GM19328 (cell line): ENCODE measurements at regions not wholly inside any gene's neighbourhood (a gene's known extent, or its start where the extent isn't known, plus 50 kb on each side); places are given as distances from the start of the nearest gene placed in this dataset.
"Not testable (repeated sequence)": the region's sequence is repeated elsewhere in the genome, so short reads cannot be mapped to it uniquely, and the experiment has no call there.

ENCODE experiments used
- ATAC-seq: cut with Tn5 transposase; IDR thresholded peaks from one replicate; pipeline ENCODE4 v1.9.1; 2021; ENCODE audit warnings: mild to moderate bottlenecking, moderate library complexity; ENCODE audit not compliant: unreplicated experiment

GRCh38 chr13:55560331-55560730 lies 1580.4 kb upstream of the PRR20A start:
- no peak for ATAC-seq

- no peak for ATAC-seq
These were observed 1577.5 kb upstream of the PRR20A start for GRCh38 chr13:55563267-55563666.

DNA sequence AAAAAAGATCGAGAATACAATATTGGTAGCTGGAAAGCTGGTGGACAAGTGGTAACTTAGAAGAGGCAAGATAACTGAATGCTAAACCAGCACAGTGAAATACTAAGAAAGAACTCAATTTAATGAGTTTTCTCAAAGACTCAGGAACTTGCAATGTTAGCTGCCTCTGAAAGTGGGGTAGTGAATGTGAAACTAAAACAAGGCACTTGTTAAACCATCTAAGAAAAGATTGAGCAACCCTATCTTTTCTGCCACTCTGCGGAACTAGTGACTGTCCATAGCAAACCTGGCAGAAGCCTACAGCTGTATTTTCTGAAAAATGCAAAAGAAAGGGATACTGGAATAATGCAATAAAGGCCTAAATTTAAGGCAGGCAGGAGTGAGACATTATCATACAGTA lies 1574.4 kb upstream of the PRR20A start:
- ATAC-seq, result no peak

DNA sequence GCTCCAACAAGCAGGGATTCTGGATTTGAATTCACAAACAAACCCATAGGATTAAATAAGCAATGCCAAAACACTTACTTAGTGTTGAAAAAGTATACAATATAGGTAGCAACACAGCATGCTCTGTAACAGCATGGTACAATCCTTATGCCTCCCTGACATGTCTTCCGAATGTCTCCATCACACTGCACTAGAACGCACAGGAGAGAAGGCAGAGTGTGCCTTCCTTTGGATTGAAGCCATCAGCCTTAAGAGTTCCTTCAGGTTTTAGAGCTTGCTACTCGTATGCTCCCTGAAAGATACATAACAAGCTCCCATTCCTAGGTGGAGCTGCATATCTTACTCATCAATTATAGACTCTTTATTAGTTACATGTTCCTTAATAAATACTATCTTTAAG lies 1573.9 kb upstream of the PRR20A start:
- ATAC-seq, result no peak

DNA sequence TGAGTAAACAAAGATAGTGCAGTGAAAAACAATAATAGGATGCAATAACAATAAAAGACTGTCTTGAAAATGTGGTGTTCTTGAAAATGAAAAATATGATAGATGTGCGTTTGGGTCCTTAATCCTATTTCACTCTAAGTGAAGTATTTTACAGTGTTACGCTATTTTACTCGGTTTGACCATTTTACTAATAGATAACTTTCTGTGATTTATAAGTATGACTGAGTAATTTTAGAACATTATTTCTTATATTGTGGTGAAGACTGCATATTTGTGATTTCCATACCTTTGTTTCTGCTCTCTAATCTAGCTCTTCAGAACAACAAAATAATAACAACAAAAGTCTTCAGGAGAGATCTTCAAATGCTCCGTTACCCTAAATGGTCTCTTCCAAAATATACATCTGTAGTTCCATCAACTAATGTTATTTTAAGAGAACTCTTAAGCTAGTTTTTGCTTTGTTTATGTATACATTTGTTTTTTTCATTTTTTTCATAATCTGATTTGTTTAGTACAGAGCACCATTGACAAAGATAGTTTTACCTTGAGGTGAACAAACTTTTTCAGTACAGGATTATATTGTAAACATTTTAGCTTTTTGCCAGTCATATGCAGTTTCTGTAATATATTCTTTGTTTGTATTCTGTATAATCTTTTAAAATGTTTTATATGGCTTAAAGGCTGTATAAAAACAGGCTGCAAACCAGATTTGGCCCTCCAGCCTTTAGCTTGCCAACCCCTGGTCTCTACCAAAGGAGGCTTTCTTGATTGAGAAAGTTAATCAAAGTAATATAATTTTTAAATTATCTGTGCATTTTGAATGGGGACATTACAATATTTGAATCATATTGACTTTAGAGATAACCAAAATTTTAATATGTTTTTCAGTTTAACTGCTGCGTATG lies 1572.7 kb upstream of the PRR20A start:
- ATAC-seq, result no peak

DNA sequence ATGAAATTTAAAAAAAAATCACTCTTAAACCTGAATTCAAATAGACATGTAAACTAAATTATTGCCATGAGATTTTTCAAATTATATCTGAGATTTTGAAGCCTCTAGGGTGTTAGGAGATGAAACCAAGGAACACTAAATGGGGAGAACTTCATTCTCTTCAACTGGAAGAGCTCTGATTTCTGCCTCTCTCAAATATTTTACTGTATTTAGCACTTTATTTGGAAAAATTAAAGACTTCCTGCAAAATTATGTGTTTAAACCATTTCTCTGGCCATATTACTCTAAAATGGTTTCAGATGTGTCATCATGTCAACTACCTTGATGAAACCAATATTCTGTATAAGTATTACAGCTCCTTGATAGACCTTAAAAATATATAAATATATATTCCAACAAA lies 1571.6 kb upstream of the PRR20A start:
- no peak for ATAC-seq

GRCh38 chr13:55569514-55569913 lies 1571.2 kb upstream of the PRR20A start:
- no peak for ATAC-seq

DNA sequence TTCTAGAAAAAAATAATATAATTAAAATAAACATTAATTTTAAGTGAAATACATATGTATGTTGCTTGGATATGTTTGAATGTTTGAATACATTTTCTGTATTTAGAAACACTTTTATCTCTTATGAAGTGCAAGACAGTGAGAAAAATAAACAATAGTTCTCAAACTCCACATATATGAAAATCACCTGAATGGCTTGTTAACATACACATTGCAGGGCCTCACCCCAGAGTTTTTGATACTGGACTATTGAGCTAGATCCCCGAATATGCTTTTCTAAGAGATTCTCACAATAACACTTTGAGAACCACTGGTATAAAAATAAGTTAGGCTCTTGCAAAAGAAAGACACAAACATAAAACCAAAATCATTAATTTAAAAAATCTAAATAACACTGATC lies 1570.3 kb upstream of the PRR20A start:
- ATAC-seq, result no peak

DNA sequence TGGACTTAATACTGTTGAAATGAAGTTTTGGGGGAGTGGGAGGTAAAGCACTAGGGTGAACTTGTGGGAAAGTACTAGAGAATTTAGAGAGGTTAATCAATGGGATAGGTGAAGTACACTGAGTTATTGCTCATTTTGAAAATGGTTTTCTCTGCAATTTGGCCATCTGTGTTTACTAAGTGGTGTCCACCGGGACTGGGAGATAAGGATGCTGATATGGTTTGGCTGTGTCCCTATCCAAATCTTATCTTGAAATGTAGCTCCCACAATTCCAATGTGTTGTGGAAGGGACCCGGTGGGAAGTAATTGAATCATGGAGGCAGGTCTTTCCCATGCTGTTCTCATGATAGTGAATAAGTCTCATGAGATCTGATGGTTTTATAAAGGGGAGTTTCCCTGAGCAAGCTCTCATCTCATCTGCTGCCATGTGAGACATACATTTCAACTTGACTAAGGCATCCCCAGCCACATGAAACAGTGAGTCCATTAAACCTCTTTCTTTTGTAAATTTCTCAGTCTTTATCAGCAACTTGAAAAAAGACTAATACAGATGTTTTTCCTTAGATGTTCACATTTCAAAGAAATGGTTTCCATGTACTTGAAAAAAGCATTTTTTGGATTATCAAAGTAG lies 1569.4 kb upstream of the PRR20A start:
- ATAC-seq, result no peak

DNA sequence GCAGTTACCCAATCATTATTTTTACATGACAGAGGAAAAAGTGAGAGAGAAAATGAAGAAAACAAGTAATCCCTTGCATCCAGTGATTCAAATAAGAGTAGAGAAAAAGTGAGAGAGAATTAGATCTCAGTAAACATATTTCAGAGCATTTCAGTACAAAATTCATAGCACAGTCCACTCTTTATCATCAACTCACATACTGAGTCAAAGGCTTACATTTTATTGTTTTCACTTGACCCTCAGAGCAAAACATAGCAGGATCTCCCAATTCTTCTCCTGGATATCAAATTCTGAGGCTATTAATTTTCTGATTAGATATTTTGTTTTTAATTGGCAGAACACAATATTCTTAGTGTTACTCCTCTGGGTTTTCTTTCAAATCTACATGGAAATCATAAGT lies 1568.3 kb upstream of the PRR20A start:
- ATAC-seq, result no peak

- ATAC-seq, result no peak
These were observed 1567.9 kb upstream of the PRR20A start for GRCh38 chr13:55572862-55573261.

GRCh38 chr13:55573565-55573964 lies 1567.2 kb upstream of the PRR20A start:
- no peak for ATAC-seq

- no peak for ATAC-seq
These were observed 1564.3 kb upstream of the PRR20A start for GRCh38 chr13:55576389-55576788.

- no peak for ATAC-seq
These were observed 1563.5 kb upstream of the PRR20A start for GRCh38 chr13:55577082-55577846.

- ATAC-seq, result no peak
These were observed 1562.9 kb upstream of the PRR20A start for GRCh38 chr13:55577847-55578210.

DNA sequence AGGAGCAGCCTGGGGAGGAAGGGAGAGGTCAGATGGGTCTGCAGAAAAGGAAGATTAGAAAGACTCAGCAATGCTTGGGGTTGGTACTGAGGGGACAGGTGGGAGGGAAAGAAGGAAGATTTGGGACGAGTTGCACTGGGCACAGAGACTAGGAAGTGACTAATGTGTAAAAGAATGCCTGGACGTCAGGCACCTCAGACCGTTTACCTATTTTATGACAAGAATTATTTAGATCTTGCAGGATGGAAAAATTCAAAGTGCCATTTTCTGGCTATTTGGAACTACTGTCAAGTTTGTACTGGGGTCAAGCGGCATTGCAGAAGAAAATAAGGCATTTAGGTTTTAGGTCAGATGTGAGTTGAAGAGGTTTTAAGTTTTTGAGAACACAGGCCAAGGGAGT lies 1558.4 kb upstream of the PRR20A start:
- ATAC-seq, result not testable (repeated sequence)

GRCh38 chr13:55583953-55584593 lies 1556.6 kb upstream of the PRR20A start:
- ATAC-seq, result no peak

GRCh38 chr13:55602784-55603183 lies 1537.9 kb upstream of the PRR20A start:
- ATAC-seq, result no peak

- ATAC-seq, result no peak
These were observed 1534.6 kb upstream of the PRR20A start for GRCh38 chr13:55606045-55606665.

GRCh38 chr13:55613429-55614187 lies 1527.1 kb upstream of the PRR20A start:
- no peak for ATAC-seq
